Panc1 (cell line): ENCODE measurements at regions not wholly inside any gene's neighbourhood (a gene's known extent, or its start where the extent isn't known, plus 50 kb on each side); places are given as distances from the start of the nearest gene placed in this dataset.

Experiments
- ATAC-seq: fragments of 200-7000 bp; cut with Tn5 transposase; 2 replicates; pipeline ENCODE4 v1.9.1; 2020; ENCODE audit warnings: mild to moderate bottlenecking, moderate library complexity
- BruUV-seq: library from RNA; stranded (reverse); fragments of 400-500 nt; replicated peaks from 2 replicates; lab custom pipeline; 2021; lab: Mats Ljungman, UMichigan
- CTCF ChIA-PET: fragments of 300-600 bp; sonication (Branson Sonifier 250); formaldehyde crosslinking; loops from one replicate; lab custom pipeline; 2022; ENCODE audit warnings: antibody characterized with exemption; lab: Charles Lee
- POLR2A ChIA-PET: fragments of 300-600 bp; sonication (Branson Sonifier 250); formaldehyde crosslinking; loops from one replicate; lab custom pipeline; 2022; ENCODE audit warnings: antibody characterized with exemption; lab: Charles Lee
- DNase-seq: peaks from one replicate; pipeline ENCODE4 v3.0.0-alpha.2; 2010; ENCODE audit warnings: low read depth, low spot score
- H3K27ac ChIP-seq: 2 replicates; pipeline ENCODE4 v1.5.1; 2011; ENCODE audit warnings: mild to moderate bottlenecking, low read length, inconsistent platforms
- H3K27me3 ChIP-seq: fragments of 200-500 bp; sonication (Bioruptor generic); 2 replicates; pipeline ENCODE4 v1.6.0; 2014; ENCODE audit warnings: low read length, inconsistent platforms; ENCODE audit not compliant: control insufficient read depth, insufficient read depth
- H3K36me3 ChIP-seq: fragments of 200-500 bp; sonication (Bioruptor generic); 2 replicates; pipeline ENCODE4 v1.5.1; 2014; ENCODE audit warnings: inconsistent platforms, mild to moderate bottlenecking, low read length, moderate library complexity; ENCODE audit not compliant: control insufficient read depth, insufficient read depth
- H3K4me1 ChIP-seq: 2 replicates; pipeline ENCODE4 v1.5.1; 2011; ENCODE audit warnings: inconsistent platforms, mild to moderate bottlenecking, low read length, moderate library complexity; ENCODE audit not compliant: control insufficient read depth, insufficient read depth
- H3K4me3 ChIP-seq, 2 experiments: 2 replicates each; pipeline ENCODE4 v1.5.1; 2011 to 2012; ENCODE audit warnings: low read depth in 2 of 2, low read length in 2 of 2, mild to moderate bottlenecking in 2 of 2, inconsistent platforms in 1 of 2, moderate library complexity in 1 of 2
- H3K9me3 ChIP-seq: fragments of 200-500 bp; sonication (Bioruptor generic); 2 replicates; pipeline ENCODE4 v1.5.1; 2014; ENCODE audit warnings: low read depth, mild to moderate bottlenecking, inconsistent platforms, low read length, moderate library complexity; ENCODE audit not compliant: control insufficient read depth, insufficient read depth
- POLR2AphosphoS5 ChIP-seq: IDR thresholded peaks from 2 replicates; pipeline ENCODE4 v1.6.1; 2012; ENCODE audit warnings: mild to moderate bottlenecking, low read depth, low read length, moderate library complexity
- REST ChIP-seq, 2 experiments: IDR thresholded peaks; 2 replicates each; pipeline ENCODE4 v1.6.1; 2011 to 2012; ENCODE audit warnings: low read depth in 2 of 2, control low read depth in 1 of 2, low read length in 1 of 2, mild to moderate bottlenecking in 1 of 2, moderate library complexity in 1 of 2; ENCODE audit not compliant: insufficient read depth in 1 of 2
- SIN3A ChIP-seq: IDR thresholded peaks from 2 replicates; pipeline ENCODE4 v1.6.1; 2012; ENCODE audit warnings: low read depth, mild to moderate bottlenecking, low read length, moderate library complexity, borderline replicate concordance; ENCODE audit not compliant: insufficient read depth
- TCF7L2 ChIP-seq: IDR thresholded peaks from 2 replicates; pipeline ENCODE4 v1.6.1; 2011; ENCODE audit warnings: mild to moderate bottlenecking, low read depth, low read length, inconsistent platforms
- in situ Hi-C: cut with HindIII; loops from 2 replicates; pipeline ENCODE4 v1.10.0; 2016; ENCODE audit warnings: low sequenced_read_pairs, low pct_unique_long_range_greater_than_20kb
- intact Hi-C: fragments of 100-400 bp; cut with micrococcal nuclease; formaldehyde crosslinking; loops from one replicate; pipeline ENCODE4 v1.10.0; 2022; ENCODE audit not compliant: unreplicated experiment
- TF ChIP-seq, protein P1 (sequence below): fragments of 450-650 bp; IDR thresholded peaks from 2 replicates; pipeline ENCODE4 v1.5.1; 2017; ENCODE audit warnings: mild to moderate bottlenecking

- no peaks in the 10 kb centered on the region for H3K9me3 ChIP-seq
- TF ChIP-seq, protein P1, sequence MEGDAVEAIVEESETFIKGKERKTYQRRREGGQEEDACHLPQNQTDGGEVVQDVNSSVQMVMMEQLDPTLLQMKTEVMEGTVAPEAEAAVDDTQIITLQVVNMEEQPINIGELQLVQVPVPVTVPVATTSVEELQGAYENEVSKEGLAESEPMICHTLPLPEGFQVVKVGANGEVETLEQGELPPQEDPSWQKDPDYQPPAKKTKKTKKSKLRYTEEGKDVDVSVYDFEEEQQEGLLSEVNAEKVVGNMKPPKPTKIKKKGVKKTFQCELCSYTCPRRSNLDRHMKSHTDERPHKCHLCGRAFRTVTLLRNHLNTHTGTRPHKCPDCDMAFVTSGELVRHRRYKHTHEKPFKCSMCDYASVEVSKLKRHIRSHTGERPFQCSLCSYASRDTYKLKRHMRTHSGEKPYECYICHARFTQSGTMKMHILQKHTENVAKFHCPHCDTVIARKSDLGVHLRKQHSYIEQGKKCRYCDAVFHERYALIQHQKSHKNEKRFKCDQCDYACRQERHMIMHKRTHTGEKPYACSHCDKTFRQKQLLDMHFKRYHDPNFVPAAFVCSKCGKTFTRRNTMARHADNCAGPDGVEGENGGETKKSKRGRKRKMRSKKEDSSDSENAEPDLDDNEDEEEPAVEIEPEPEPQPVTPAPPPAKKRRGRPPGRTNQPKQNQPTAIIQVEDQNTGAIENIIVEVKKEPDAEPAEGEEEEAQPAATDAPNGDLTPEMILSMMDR, result no peak
- TF ChIP-seq TCF7L2, result no peak
- TF ChIP-seq POLR2AphosphoS5, result no peak
- TF ChIP-seq SIN3A, result no peak
- no peak for TF ChIP-seq REST (IDR thresholded peaks at IDR 0.05; ENCODE audit: insufficient read depth in 1 of 2, low read depth in 2 of 2, low read length in 1 of 2)
- H3K4me3 ChIP-seq, result no peak overlapping the region
- no peak for DNase-seq
- CTCF ChIA-PET, result no interaction called here
- H3K27ac ChIP-seq, result no peak overlapping the region
- no TSS peak for BruUV-seq
- H3K4me1 ChIP-seq, result no peaks in the 10 kb centered on the region
- H3K36me3 ChIP-seq, result no peaks in the 10 kb centered on the region
- in situ Hi-C loops (no loop called here), intact Hi-C loops (no loop called here)
- no peaks in the 10 kb centered on the region for H3K27me3 ChIP-seq
- no peak for ATAC-seq
- POLR2A ChIA-PET, result no interaction called here
These were observed 268.6 kb upstream of the DAPK1 start for GRCh38 chr9:87229108-87229507.

GRCh38 chr9:87233431-87233830 lies 264.2 kb upstream of the DAPK1 start:
- DNase-seq, result no peak
- Histone ChIP-seq H3K36me3 (no peaks in the 10 kb centered on the region), H3K9me3 (no peaks in the 10 kb centered on the region), H3K4me1 (no peaks in the 10 kb centered on the region), H3K27me3 (no peaks in the 10 kb centered on the region), H3K4me3 (no peak overlapping the region), H3K27ac (no peak overlapping the region)
- in situ Hi-C loops (no loop called here), intact Hi-C loops (no loop called here)
- CTCF ChIA-PET, result no interaction called here
- no peak for TF ChIP-seq REST (IDR thresholded peaks at IDR 0.05; ENCODE audit: insufficient read depth in 1 of 2, low read depth in 2 of 2, low read length in 1 of 2)
- no peak for TF ChIP-seq SIN3A
- TF ChIP-seq, protein P1, result no peak
- no peak for TF ChIP-seq TCF7L2
- TF ChIP-seq POLR2AphosphoS5, result no peak
- no TSS peak for BruUV-seq
- POLR2A ChIA-PET, result no interaction called here
- ATAC-seq, result no peak
